ENCODE measurements at regions not wholly inside any gene's neighbourhood (a gene's known extent, or its start where the extent isn't known, plus 50 kb on each side); places are given as distances from the start of the nearest gene placed in this dataset.
"Not testable (repeated sequence)": the region's sequence is repeated elsewhere in the genome, so short reads cannot be mapped to it uniquely, and the experiment has no call there.

DNA sequence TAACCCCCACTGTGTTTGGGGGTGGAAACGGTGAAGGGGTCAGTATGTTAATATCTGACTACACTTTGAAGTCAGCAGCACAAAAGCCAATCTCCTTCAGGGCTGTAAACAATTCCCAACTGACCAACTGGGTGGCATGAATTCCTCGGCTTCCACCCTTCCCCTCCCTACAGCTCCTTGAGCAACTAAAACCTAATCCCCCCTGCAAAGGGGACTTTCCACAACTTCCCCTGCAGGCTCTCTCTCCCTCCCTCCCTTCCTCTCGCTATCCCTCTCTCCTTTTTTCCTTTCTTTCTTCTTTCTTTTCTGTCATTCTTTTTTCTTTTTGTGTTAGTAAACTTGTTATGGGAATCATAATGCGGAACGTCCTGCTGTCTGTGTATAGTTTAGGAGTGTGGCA is 65.1 kb upstream of the PTCH1 start:
- no peak for DNase-seq (ENCODE audit: low read depth)

DNA sequence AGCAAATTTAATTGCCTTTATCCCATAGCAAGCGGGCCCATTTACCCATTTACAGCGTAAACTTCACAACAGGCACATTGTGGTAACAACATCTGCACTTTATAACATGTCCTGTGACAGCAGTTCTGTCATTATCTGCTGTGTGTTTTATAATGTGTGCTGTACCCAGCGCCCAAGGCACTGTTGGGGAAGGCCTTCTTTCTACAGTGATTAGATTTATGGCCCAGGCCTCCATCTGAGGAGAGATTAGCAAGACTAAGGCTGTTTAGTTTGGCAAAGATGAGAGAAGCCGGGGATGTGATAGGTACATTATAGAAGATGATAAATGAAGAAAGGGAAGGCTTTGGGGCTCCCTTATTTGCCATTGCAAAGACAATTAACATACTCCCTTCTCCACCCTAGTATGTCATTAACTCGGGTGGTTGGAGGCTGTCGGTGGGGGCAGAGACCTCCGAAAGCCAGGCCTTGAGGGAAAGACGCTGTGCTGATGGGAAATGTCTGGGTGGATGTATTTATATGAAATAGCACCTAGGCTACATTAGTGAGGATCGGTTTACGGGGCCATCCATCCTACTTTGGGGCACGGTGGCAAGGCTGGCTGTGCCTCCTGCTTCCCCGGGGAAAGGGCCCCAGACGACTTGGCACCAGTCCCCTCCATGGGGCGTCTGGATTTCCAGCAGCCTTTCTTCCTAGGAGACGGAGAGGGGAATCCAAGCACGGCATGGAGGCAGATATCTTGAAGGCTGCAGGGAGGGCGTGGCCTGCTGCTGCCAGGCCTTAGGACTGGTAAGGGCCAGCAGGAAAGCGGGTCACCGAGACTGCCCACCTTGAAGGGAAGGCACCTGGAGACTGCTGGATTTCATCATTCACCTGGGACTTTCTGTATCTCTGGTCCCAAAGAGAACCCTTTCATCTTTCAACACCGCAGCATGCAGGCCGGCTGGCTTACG is 64.3 kb upstream of the PTCH1 start:
- no peak for DNase-seq (ENCODE audit: low read depth)

DNA sequence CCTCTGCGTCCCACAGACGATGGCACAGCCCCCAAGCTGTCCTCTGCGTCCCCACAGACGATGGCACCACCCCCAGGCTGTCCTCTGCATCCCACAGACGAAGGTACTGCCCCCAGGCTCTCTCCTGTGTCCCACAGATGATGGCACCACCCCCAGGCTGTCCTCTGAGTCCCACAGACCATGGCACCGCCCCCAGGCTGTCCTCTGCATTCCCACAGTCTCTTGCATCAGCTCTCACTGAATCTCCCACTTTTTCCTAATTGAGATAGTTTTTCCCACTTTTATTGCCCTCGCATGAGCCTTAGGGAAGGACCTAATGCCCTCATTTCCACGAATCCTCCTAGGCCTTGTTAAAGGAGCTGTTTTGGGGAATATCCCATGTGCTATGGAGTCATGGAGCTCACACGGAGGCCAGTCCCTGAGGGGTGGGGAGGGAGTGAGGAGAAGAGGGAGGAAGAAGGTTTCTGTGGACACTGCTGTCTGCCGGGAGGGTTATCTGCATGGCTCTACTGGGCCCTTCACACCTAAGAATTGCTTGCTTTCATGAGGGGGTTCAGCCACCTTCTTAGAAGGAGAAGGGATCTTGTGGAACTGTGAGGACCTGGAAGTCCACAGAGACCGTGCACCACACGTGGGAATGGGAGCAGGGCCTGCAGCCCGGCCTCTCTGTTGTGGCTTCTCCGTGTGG is 58.2 kb upstream of the PTCH1 start:
- DNase-seq (ENCODE audit: low read depth): no peak

DNA sequence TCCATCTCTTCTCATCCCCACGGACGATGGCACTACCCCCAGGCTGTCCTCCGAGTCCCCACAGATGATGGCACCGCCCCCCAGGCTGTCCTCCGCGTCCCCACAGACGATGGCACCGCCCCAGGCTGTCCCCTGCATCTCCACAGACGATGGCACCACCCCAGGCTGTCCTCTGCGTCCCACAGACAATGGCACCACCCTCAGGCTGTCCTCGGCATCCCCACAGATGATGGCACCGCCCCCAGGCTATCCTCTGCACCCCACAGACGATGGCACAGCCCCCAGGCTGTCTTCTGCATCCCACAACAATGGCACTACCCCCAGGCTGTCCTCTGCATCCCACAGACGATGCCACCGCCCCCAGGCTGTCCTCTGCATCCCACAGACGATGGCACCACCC is 57.4 kb upstream of the PTCH1 start:
- no peak for DNase-seq (ENCODE audit: low read depth)

DNA sequence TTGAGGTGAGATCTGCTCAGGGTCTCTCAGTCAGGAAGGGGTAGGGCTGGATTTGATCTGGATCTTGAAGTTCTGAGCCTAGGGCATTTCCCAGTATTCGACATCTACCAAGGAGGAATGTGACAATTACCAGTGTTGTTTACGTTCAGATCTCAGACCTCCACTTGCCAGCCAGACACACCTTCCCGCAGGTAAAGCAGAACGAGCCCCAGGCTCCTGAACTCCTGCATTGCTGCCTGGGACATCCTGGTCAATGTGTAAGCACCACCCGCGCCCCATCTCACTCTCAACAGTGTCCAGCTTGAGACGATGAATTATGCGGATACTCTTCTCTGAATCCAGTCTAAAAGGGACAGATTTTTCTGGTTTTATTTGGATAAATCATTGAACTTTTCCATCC is 56.7 kb upstream of the PTCH1 start:
- no peak for DNase-seq (ENCODE audit: low read depth)

DNA sequence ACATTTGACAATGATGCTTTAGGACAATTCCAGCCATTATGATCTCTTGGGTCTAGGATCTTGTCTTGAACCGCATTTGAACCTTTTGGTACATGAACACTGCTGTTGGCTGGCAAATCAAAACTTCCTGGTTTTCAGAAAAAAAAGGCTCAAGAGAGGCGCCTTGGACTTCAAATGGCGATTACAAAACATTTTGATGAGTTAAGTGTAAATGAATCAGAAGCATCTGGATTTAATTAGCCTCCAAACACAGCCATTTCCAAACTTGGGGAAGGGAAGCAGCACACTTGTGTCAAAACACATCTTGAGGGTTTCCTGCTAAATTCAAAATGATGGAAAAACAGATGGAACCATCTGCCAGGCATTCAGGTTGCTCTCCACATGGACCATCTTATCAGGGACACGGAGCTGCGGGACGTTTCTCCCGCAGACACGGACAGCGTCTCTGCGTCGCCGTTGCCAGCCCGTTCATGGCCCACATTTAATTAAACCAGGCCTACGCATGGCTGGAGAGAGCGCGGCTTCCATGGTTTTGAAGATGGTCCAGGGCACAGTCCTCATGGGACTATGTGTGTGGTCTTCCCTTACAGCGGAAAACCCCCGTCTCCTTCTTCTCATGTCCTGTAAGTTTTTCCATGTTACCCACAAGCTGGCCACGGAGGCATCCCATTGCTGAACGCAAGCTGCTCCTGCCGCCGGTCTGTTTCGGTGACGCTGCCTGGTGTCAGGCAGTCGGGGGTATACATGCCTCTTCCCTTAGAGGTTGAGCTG is 55.8 kb upstream of the PTCH1 start:
- no peak for DNase-seq (ENCODE audit: low read depth)

DNA sequence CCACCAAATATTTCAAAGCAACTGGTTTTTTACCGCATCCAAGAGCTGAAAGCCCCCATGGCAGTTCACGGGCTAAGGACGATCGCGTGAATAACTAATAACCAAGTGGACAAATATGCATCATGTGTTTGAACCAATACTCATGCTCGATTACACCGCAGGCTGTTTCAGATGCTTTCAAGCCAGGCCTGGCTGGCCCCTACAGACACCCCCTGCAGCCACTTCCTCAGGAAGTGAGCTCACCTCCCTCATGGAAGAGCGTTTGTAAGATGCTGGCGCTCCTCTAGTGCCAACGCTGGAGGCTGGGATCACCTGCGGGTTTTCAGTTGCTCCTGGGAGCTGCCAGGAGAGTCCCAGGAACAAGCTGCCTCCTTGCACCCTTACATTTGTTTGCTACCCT is 53.9 kb upstream of the PTCH1 start:
- DNase-seq (ENCODE audit: low read depth): no peak

DNA sequence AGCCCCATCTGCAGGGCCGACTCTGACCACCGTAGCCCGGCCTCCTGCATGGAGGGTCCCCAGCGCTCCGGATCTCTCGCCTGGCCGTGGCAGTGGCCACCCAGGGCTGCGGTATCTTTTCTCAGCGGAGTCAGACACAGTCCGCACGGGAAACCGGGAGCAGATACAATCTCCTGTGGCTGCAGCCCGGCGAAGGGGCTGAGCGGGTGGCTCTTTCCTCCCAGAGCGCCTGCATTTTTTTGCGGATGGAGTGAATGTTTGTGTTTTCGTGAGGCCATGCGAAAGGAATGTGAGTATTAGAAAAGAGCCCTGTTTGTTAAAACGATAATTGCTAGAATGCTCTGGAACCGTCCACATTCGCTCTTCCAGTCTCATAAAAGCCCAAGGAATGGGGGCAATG is 53.4 kb upstream of the PTCH1 start:
- DNase-seq (ENCODE audit: low read depth): no peak

DNA sequence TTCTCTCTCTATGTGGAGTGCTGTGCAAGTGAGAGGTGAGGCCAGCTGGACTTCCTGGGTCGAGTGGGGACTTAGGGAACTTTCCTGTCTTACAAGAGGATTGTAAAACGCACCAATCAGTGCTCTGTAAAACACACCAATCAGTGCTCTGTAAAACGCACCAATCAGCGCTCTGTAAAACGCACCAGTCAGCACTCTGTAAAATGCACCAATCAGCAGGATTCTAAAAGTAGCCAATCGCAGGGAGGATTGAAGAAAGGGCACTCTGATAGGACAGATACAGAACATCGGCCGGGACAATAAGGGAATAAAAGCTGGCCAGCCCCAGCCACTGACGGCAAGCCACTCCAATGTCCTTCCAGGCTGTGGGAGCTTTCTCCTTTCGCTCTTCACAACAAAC is 52.0 kb upstream of the PTCH1 start:
- DNase-seq (ENCODE audit: low read depth): not testable (repeated sequence)

All from forelimb muscle (tissue), 1 donor.